Effector memory CD8-positive, alpha-beta T cell (primary cell): ENCODE measurements at regions not wholly inside any gene's neighbourhood (a gene's known extent, or its start where the extent isn't known, plus 50 kb on each side); places are given as distances from the start of the nearest gene placed in this dataset.
"Not testable (repeated sequence)": the region's sequence is repeated elsewhere in the genome, so short reads cannot be mapped to it uniquely, and the experiment has no call there.

Source experiments
- ATAC-seq: fragments of 150-1000 bp; cut with Tn5 transposase; replicated peaks from 2 replicates; pipeline ENCODE4 v1.10.0; 2021; ENCODE audit warnings: mild to moderate bottlenecking, moderate library complexity
- DNase-seq, 3 experiments: peaks; one replicate each; pipeline ENCODE4 v3.0.0; 2021
- H3K27ac Mint-ChIP-seq, 2 donors: one replicate each; pipeline ENCODE4 v1.8.0; 2022; ENCODE audit warnings: mild to moderate bottlenecking in 2 of 2, mixed read lengths in 2 of 2, moderate library complexity in 2 of 2
- H3K27me3 Mint-ChIP-seq, 2 donors: one replicate each; pipeline ENCODE4 v1.8.0; 2022; ENCODE audit warnings: mixed read lengths in 2 of 2
- H3K36me3 Mint-ChIP-seq: one replicate; pipeline ENCODE4 v1.8.0; 2022; ENCODE audit warnings: mild to moderate bottlenecking, moderate library complexity, mixed read lengths; ENCODE audit not compliant: insufficient read depth
- H3K4me1 Mint-ChIP-seq, 2 donors: one replicate each; pipeline ENCODE4 v1.8.0; 2022; ENCODE audit warnings: low read depth in 2 of 2, mixed read lengths in 2 of 2
- H3K4me3 Mint-ChIP-seq, 2 donors: one replicate each; pipeline ENCODE4 v1.8.0; 2022; ENCODE audit warnings: mild to moderate bottlenecking in 2 of 2, mixed read lengths in 2 of 2, moderate library complexity in 2 of 2
- H3K9me3 Mint-ChIP-seq, 2 donors: one replicate each; pipeline ENCODE4 v1.8.0; 2022; ENCODE audit warnings: mixed read lengths in 2 of 2

- no peak for ATAC-seq
- peaks cover 0 to 16% of the 10 kb centered on the region in 2 donors for H3K27me3 Mint-ChIP-seq
- no peaks in the 10 kb centered on the region for H3K36me3 Mint-ChIP-seq
- DNase-seq, result no peak
- H3K27ac Mint-ChIP-seq, result no peak overlapping the region
- no peaks in the 10 kb centered on the region for H3K4me1 Mint-ChIP-seq
- H3K4me3 Mint-ChIP-seq, result no peak overlapping the region
- H3K9me3 Mint-ChIP-seq, result no peaks in the 10 kb centered on the region
Observed at GRCh38 chr3:66931699-66932098, 66.4 kb upstream of the KBTBD8 start.

DNA sequence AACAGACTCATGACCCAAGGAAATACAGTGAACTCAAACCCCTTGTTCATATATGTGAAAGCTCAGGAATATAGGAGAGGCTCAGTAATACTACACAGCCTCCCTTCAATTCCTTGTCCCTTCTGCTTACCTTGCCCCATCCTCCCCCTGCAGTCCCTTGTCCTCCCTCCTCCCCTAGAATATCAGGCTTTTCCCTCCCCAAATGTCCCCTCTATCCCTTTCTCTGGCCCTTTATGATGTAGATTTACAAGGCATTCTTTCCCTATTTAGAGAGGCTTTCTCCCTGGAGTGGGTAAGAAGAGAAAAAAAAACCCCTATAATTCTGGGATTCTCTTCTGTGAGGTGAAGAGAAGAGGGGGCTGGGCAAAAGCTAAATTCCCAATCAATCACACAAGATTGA lies 64.9 kb upstream of the KBTBD8 start:
- H3K27me3 Mint-ChIP-seq, result peaks cover 0 to 30% of the 10 kb centered on the region in 2 donors
- no peaks in the 10 kb centered on the region for H3K4me1 Mint-ChIP-seq
- no peaks in the 10 kb centered on the region for H3K36me3 Mint-ChIP-seq
- H3K9me3 Mint-ChIP-seq, result no peaks in the 10 kb centered on the region
- no peak for ATAC-seq
- no peak overlapping the region for H3K4me3 Mint-ChIP-seq
- DNase-seq, result no peak
- no peak overlapping the region for H3K27ac Mint-ChIP-seq

DNA sequence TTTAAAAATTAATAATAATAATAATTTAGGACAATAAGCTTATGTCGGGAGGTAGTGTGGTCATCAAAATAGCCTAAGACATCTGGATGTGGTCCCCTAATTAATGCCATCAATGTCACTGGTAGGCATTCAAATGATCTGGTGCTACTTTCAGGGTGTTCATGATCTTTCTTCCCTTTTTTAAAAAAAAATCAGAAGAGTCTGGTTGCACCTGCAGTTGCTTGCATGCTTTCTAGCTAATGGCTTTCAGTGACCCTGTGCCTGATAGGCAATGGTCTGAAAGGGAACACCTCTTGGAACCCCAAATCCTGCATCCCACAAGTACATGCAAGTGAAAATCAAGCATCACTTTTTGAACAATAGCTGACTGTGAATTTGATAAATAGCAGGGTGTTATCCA lies 64.1 kb upstream of the KBTBD8 start:
- Mint-ChIP-seq H3K36me3 (no peaks in the 10 kb centered on the region), H3K27ac (no peak overlapping the region), H3K27me3 (peaks cover 0 to 36% of the 10 kb centered on the region in 2 donors), H3K9me3 (no peaks in the 10 kb centered on the region), H3K4me1 (no peaks in the 10 kb centered on the region), H3K4me3 (no peak overlapping the region)
- DNase-seq (no peak), ATAC-seq (no peak)

DNA sequence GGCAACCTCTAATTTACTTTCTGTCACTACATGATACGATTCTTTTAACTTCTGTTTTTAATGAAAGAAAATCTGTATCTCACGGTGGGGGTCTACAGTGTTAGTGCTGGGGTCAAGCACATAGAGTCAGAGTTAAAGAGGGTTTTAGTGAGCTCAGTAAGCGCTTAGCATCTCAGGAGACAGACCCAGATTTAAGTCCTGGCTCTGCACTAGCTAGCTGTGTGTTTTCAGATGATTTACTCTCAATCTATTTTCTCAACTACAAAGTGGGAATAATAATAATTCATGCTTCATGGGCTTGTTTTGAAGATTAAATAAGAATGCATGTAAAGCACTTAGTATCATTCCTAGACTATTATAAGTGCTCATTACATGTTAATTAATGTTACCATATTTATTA lies 63.4 kb upstream of the KBTBD8 start:
- DNase-seq, result no peak
- Mint-ChIP-seq H3K4me3 (no peak overlapping the region), H3K9me3 (no peaks in the 10 kb centered on the region), H3K27ac (no peak overlapping the region), H3K36me3 (no peaks in the 10 kb centered on the region), H3K4me1 (no peaks in the 10 kb centered on the region), H3K27me3 (peaks cover 0 to 36% of the 10 kb centered on the region in 2 donors)
- ATAC-seq, result no peak

GRCh38 chr3:66937041-66937440 lies 61.1 kb upstream of the KBTBD8 start:
- Mint-ChIP-seq H3K27ac (peak overlapping the region in 1 of 2 donors; percentile 7), H3K27me3 (peaks cover 0 to 39% of the 10 kb centered on the region in 2 donors)
- H3K4me1 Mint-ChIP-seq, DNase-seq, H3K36me3 Mint-ChIP-seq, ATAC-seq, H3K4me3 Mint-ChIP-seq, H3K9me3 Mint-ChIP-seq: not testable (repeated sequence)

- Mint-ChIP-seq H3K36me3 (no peaks in the 10 kb centered on the region), H3K27ac (no peak overlapping the region), H3K27me3 (peaks cover 9 to 45% of the 10 kb centered on the region in 2 donors), H3K4me3 (no peak overlapping the region), H3K4me1 (no peaks in the 10 kb centered on the region), H3K9me3 (no peaks in the 10 kb centered on the region)
- DNase-seq (peak; percentile 14 to 35 (median 21)), ATAC-seq (peak; percentile 47)
Observed at GRCh38 chr3:66938338-66938963, 59.7 kb upstream of the KBTBD8 start.

DNA sequence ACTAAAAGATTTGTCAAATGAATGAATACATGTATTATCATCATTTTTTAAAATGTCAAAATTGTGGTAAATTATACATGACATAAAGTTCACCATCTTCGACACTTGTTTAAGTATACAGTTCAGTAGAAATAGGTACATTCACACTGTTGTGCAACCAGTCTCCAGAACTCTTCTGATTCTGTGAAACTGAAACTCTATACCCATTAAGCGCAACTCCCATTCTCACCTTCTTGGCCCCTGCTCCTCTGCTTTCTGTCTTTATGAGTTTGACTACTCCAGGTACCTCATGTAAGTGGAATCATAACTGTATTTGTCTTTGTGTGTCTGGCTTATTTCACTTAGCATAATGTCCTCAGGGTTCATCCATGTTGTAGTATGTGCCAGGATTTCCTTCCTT lies 50.1 kb upstream of the KBTBD8 start:
- Mint-ChIP-seq H3K36me3 (no peaks in the 10 kb centered on the region), H3K27ac (no peak overlapping the region), H3K4me1 (no peaks in the 10 kb centered on the region), H3K4me3 (no peak overlapping the region), H3K27me3 (peaks cover 5 to 8% of the 10 kb centered on the region in 2 donors), H3K9me3 (no peaks in the 10 kb centered on the region)
- DNase-seq (no peak), ATAC-seq (no peak)
